ENCODE measurements at regions not wholly inside any gene's neighbourhood (a gene's known extent, or its start where the extent isn't known, plus 50 kb on each side); places are given as distances from the start of the nearest gene placed in this dataset.

DNA sequence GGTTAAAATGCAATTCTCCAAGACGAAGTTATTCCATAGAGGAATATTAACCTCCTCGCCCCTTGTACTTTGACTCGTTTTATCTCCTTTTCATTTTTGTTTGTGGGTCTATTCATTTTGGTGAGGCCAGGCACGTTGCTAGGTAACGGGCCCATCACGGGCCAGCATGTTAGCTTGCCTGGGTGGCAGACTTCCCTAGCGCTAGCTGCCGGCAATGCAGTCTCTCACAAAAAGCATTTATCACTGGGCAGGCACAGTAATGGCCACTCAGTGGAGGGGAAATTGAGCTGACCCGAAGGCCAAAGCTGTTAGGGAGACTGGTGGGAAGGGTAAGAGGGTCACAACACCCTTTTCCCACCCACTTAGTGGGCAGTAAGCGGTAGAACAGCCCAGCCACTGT lies 234.4 kb upstream of the FOXD3 start:
- Histone ChIP-seq H3K27ac (ENCODE audit: low read depth, low read length) (no peak overlapping the region), H3K4me1 (ENCODE audit: control insufficient read depth in 1 of 2, insufficient read depth in 2 of 2, low read length in 2 of 2) (no peaks in the 10 kb centered on the region), H3K79me2 (ENCODE audit: insufficient read depth, low read length) (no peaks in the 10 kb centered on the region), H3K36me3 (ENCODE audit: control insufficient read depth in 1 of 2, insufficient read depth in 2 of 2, low read length in 2 of 2) (no peaks in the 10 kb centered on the region), H3K9ac (ENCODE audit: low read length) (no peak overlapping the region), H3K4me3 (replicated peaks in 1 of 2; ENCODE audit: low read depth in 1 of 2, low read length in 2 of 2) (no peak overlapping the region), H3K9me2 (ENCODE audit: insufficient read depth) (no peaks in the 10 kb centered on the region), H4K20me1 (ENCODE audit: insufficient read depth) (no peaks in the 10 kb centered on the region), H3K9me3 (ENCODE audit: control insufficient read depth in 1 of 2, insufficient read depth in 1 of 2, low read depth in 1 of 2, low read length in 2 of 2) (no peaks in the 10 kb centered on the region), H3K4me2 (ENCODE audit: low read length) (no peak overlapping the region), H3K27me3 (ENCODE audit: insufficient read depth, low read length) (peaks cover 62% of the 10 kb centered on the region), H2AFZ (ENCODE audit: low read depth, low read length, poor library complexity, severe bottlenecking) (no peak overlapping the region)
- BruUV-seq (replicated peaks) = no TSS peak
- POLR2A ChIA-PET = no interaction called here
- DNase-seq (ENCODE audit: low read depth, low spot score) = no peak
- no peak for TF ChIP-seq POLR2A (IDR thresholded peaks at IDR 0.05; ENCODE audit: borderline replicate concordance, extremely low read depth, insufficient read depth, insufficient read length)
- TF ChIP-seq YY1 (IDR thresholded peaks at IDR 0.05; ENCODE audit: extremely low read depth, insufficient replicate concordance, low read depth, low read length) = no peak
- no peak for TF ChIP-seq TCF7L2 (IDR thresholded peaks at IDR 0.05; ENCODE audit: borderline replicate concordance, extremely low read depth, insufficient read depth, insufficient read length)
- TF ChIP-seq ELF1 (IDR thresholded peaks at IDR 0.05; ENCODE audit: borderline replicate concordance, low read depth) = no peak
- TF ChIP-seq SRF (IDR thresholded peaks at IDR 0.05; ENCODE audit: low read depth) = no peak
- TF ChIP-seq EZH2phosphoT487 (IDR thresholded peaks at IDR 0.05; ENCODE audit: borderline replicate concordance) = no peak
- TF ChIP-seq, protein P1, sequence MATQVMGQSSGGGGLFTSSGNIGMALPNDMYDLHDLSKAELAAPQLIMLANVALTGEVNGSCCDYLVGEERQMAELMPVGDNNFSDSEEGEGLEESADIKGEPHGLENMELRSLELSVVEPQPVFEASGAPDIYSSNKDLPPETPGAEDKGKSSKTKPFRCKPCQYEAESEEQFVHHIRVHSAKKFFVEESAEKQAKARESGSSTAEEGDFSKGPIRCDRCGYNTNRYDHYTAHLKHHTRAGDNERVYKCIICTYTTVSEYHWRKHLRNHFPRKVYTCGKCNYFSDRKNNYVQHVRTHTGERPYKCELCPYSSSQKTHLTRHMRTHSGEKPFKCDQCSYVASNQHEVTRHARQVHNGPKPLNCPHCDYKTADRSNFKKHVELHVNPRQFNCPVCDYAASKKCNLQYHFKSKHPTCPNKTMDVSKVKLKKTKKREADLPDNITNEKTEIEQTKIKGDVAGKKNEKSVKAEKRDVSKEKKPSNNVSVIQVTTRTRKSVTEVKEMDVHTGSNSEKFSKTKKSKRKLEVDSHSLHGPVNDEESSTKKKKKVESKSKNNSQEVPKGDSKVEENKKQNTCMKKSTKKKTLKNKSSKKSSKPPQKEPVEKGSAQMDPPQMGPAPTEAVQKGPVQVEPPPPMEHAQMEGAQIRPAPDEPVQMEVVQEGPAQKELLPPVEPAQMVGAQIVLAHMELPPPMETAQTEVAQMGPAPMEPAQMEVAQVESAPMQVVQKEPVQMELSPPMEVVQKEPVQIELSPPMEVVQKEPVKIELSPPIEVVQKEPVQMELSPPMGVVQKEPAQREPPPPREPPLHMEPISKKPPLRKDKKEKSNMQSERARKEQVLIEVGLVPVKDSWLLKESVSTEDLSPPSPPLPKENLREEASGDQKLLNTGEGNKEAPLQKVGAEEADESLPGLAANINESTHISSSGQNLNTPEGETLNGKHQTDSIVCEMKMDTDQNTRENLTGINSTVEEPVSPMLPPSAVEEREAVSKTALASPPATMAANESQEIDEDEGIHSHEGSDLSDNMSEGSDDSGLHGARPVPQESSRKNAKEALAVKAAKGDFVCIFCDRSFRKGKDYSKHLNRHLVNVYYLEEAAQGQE (IDR thresholded peaks at IDR 0.05; ENCODE audit: low read depth) = no peak
- RAD21 ChIA-PET (ENCODE audit: low non-redundant PET in 1 of 2, low total read pairs in 2 of 2, uncharacterized antibody in 2 of 2, unreplicated experiment in 2 of 2) = no interaction called here
- CTCF ChIA-PET = no interaction called here
- intact Hi-C loops (cut with micrococcal nuclease) = no loop called here
- peak; percentile 68; the same call in 1 of the 2 replicates for ATAC-seq
